PC-9 (cell line): ENCODE measurements at regions not wholly inside any gene's neighbourhood (a gene's known extent, or its start where the extent isn't known, plus 50 kb on each side); places are given as distances from the start of the nearest gene placed in this dataset.

ENCODE experiments used
- CTCF ChIP-seq: fragments of 200-600 bp; sonication (generic); conservative IDR thresholded peaks from 2 replicates; pipeline ENCODE4 v1.6.1; 2017; ENCODE audit warnings: mixed run types, antibody characterized with exemption, mild to moderate bottlenecking, moderate library complexity
- EZH2 ChIP-seq: fragments of 200-600 bp; sonication (generic); IDR thresholded peaks from 2 replicates; pipeline ENCODE4 v1.8.0; 2017; ENCODE audit warnings: antibody characterized with exemption, low read depth

DNA sequence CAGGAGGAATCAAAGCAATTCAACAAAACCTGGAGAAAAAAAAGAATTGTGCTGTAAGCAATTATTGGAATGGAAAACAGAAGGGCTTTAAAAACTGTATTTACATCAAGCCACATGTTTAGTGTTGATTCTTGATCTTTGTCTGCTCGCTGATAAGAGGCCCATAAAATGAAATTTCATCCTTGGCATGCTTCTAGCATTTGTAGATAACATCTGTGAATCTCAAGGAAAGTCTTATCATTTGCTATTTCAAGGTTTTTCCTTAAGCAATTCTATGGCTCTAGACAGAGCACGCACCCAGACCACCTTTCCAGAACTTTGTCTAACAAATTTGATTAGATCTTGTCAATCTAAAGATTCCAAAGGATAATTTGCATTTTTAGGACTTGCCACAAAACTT, 181.0 kb upstream of the FGGY start:
- TF ChIP-seq CTCF (no peak), EZH2 (no peak)
